ENCODE measurements at regions not wholly inside any gene's neighbourhood (a gene's known extent, or its start where the extent isn't known, plus 50 kb on each side); places are given as distances from the start of the nearest gene placed in this dataset.

DNA sequence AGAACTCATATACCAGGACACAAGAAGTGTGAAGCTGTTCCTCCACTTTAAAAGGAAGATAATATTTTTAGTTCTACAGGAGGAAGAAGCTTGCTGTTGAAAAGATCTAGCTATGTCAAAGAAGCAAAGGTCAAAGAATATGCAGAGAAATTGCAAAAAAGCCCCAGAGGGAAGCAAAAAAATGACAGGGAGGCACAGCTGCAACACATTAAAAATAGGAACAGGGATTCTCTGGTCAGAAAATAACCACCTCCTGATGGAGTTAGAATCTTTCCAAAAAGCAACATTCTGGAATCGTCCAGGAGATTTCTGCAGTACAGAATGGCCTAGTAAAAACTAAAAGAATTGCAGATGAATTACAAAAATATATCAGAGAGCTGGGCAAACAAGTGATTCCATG, 238.9 kb upstream of the PRMT6 start:
- Histone ChIP-seq H3K36me3 (ENCODE audit: control insufficient read depth in 1 of 2, insufficient read depth in 2 of 2, low read length in 2 of 2) (no peaks in the 10 kb centered on the region), H3K4me3 (ENCODE audit: low read depth in 1 of 2, low read length in 2 of 2) (no peak overlapping the region), H3K4me1 (ENCODE audit: control insufficient read depth in 1 of 2, insufficient read depth in 2 of 2, low read length in 2 of 2) (no peaks in the 10 kb centered on the region), H3K27ac (ENCODE audit: low read length) (no peak overlapping the region), H3K9me3 (ENCODE audit: control insufficient read depth in 1 of 2, low read length in 2 of 2) (peaks cover 0 to under 1% of the 10 kb centered on the region in 2 donors), H3K27me3 (ENCODE audit: low read depth, low read length) (no peaks in the 10 kb centered on the region)

DNA sequence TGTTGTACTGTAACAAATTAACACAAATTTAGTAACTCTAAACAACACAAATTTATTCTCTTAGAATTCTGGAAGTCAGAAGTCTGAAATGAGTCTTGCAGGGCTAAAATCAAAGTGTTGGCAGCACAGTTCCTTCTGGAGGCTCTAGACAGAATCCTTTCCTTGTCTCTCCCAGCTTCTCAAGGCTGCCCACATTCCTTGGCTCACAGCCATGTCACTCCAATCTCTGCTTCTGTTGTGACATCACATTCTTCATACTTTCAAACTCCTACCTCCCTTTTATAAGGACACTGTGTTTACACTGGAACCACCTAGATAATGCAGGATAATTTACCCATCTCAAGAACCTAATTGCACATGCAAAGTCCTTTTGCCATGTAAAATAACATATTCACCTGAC, 225.0 kb upstream of the PRMT6 start:
- H3K9me3 ChIP-seq (ENCODE audit: control insufficient read depth in 1 of 2, low read length in 2 of 2), result peaks cover 0 to 3% of the 10 kb centered on the region in 2 donors
- no peaks in the 10 kb centered on the region for H3K36me3 ChIP-seq (ENCODE audit: control insufficient read depth in 1 of 2, insufficient read depth in 2 of 2, low read length in 2 of 2)
- no peak overlapping the region for H3K4me3 ChIP-seq (ENCODE audit: low read depth in 1 of 2, low read length in 2 of 2)
- no peaks in the 10 kb centered on the region for H3K27me3 ChIP-seq (ENCODE audit: low read depth, low read length)
- no peaks in the 10 kb centered on the region for H3K4me1 ChIP-seq (ENCODE audit: control insufficient read depth in 1 of 2, insufficient read depth in 2 of 2, low read length in 2 of 2)
- no peak overlapping the region for H3K27ac ChIP-seq (ENCODE audit: low read length)

DNA sequence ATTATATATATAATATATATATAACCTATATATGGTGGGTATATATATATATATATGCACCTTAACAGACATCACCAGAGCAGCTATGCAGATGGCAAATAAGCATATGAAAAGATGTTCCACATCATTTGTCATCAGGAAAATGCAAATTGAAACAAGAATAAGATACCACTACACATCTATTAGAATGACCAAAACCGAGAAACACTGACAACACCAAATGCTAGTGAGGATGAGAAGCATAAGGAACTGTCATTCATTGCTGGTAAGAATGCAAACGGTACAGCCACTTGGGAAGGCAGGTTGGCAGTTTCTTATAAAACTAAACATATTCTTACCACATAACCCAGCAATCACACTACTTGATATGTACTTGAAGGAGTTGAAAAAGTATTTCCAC, 219.8 kb upstream of the PRMT6 start:
- no peaks in the 10 kb centered on the region for H3K27me3 ChIP-seq (ENCODE audit: low read depth, low read length)
- no peak overlapping the region for H3K4me3 ChIP-seq (ENCODE audit: low read depth in 1 of 2, low read length in 2 of 2)
- peaks cover 0 to 3% of the 10 kb centered on the region in 2 donors for H3K9me3 ChIP-seq (ENCODE audit: control insufficient read depth in 1 of 2, low read length in 2 of 2)
- no peaks in the 10 kb centered on the region for H3K4me1 ChIP-seq (ENCODE audit: control insufficient read depth in 1 of 2, insufficient read depth in 2 of 2, low read length in 2 of 2)
- no peak overlapping the region for H3K27ac ChIP-seq (ENCODE audit: low read length)
- H3K36me3 ChIP-seq (ENCODE audit: control insufficient read depth in 1 of 2, insufficient read depth in 2 of 2, low read length in 2 of 2), result no peaks in the 10 kb centered on the region

DNA sequence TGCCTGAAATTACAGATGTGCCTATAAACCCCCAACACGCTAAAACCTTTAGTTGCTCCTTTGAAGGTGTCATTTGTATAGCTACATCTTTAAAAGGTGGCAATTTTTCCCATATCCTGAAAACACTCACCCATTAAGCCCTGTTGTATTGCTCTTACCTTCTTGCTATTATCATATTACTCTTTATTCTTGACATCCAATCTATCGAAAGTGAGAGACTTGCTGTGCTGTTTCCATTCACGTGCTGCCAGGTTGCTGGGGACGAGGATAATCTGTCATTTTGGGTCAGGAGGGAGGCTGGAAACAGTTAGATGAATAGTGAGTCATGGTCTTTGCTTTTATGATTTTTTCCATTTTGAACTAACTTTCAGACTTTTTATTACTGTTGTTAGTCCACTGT, 213.0 kb upstream of the PRMT6 start:
- Histone ChIP-seq H3K27me3 (ENCODE audit: low read depth, low read length) (no peaks in the 10 kb centered on the region), H3K4me3 (ENCODE audit: low read depth in 1 of 2, low read length in 2 of 2) (no peak overlapping the region)

DNA sequence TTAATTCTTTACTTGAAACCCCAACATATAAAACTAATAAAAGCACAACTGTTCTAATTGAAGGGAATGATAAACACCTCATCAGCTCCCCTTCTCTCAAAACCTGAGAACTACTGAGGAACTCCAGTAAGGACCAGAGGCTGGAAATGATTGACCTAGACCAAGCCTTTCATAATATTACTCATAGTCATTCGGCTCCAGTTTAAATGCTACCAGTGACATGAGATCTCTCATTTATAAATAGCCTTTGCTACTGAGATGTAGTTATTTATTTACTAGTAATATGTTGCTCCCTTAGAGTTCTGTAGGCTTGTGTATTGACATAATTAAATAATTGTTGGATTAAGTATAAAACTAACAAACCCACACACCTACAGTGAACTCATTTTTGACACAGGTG, 209.8 kb upstream of the PRMT6 start:
- Histone ChIP-seq H3K27me3 (ENCODE audit: low read depth, low read length) (no peaks in the 10 kb centered on the region), H3K4me1 (ENCODE audit: control insufficient read depth in 1 of 2, insufficient read depth in 2 of 2, low read length in 2 of 2) (no peaks in the 10 kb centered on the region), H3K4me3 (ENCODE audit: low read depth in 1 of 2, low read length in 2 of 2) (no peak overlapping the region), H3K9me3 (ENCODE audit: control insufficient read depth in 1 of 2, low read length in 2 of 2) (no peaks in the 10 kb centered on the region), H3K27ac (ENCODE audit: low read length) (no peak overlapping the region), H3K36me3 (ENCODE audit: control insufficient read depth in 1 of 2, insufficient read depth in 2 of 2, low read length in 2 of 2) (no peaks in the 10 kb centered on the region)

More for the DNA sequence above, 213.0 kb upstream of the PRMT6 start:
- no peaks in the 10 kb centered on the region for H3K36me3 ChIP-seq (ENCODE audit: control insufficient read depth in 1 of 2, insufficient read depth in 2 of 2, low read length in 2 of 2)
- H3K9me3 ChIP-seq (ENCODE audit: control insufficient read depth in 1 of 2, low read length in 2 of 2), result peaks cover 0 to 3% of the 10 kb centered on the region in 2 donors
- H3K27ac ChIP-seq (ENCODE audit: low read length), result no peak overlapping the region
- H3K4me1 ChIP-seq (ENCODE audit: control insufficient read depth in 1 of 2, insufficient read depth in 2 of 2, low read length in 2 of 2), result no peaks in the 10 kb centered on the region

DNA sequence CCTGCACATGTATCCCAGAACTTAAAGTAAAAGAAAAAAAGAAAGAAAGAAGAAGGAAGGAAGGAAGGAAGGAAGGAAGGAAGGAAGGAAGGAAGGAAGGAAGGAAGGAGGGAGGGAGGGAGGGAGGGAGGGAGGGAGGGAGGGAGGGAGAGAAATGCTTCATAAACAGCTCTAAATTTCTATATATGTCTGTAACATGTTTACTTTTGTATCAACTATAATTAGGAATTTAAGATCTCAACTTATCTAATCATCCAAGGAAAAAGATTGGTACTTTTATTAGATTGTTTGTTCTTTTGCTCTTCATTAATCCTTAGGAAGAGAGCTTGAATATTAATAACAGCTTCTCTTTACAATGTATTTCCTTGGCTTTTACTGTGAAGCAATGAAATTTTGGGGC, 195.4 kb upstream of the PRMT6 start:
- H3K9me3 ChIP-seq (ENCODE audit: control insufficient read depth in 1 of 2, low read length in 2 of 2), result no peaks in the 10 kb centered on the region
- H3K4me1 ChIP-seq (ENCODE audit: control insufficient read depth in 1 of 2, insufficient read depth in 2 of 2, low read length in 2 of 2), result no peaks in the 10 kb centered on the region
- H3K27ac ChIP-seq (ENCODE audit: low read length), result no peak overlapping the region
- H3K36me3 ChIP-seq (ENCODE audit: control insufficient read depth in 1 of 2, insufficient read depth in 2 of 2, low read length in 2 of 2), result no peaks in the 10 kb centered on the region
- H3K27me3 ChIP-seq (ENCODE audit: low read depth, low read length), result no peaks in the 10 kb centered on the region
- no peak overlapping the region for H3K4me3 ChIP-seq (ENCODE audit: low read depth in 1 of 2, low read length in 2 of 2)

DNA sequence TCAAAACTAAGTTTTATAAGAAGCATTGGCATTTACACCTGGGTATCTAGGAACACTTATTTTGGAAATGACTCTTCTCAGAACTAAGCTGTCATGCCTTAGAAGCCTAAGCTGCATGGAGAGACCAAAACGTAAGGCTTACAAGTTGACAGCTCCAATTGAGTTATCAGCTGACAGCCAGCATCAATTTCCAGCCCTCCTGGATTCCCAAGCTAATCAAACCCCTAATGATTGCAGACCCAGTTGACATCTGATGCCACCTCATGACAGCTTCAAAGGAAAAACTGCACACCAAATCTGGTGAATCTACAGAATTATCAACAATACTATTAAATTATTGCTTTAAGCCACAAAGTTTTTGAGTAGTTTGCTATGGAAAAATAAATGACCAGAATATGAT, 187.6 kb upstream of the PRMT6 start:
- Histone ChIP-seq H3K36me3 (ENCODE audit: control insufficient read depth in 1 of 2, insufficient read depth in 2 of 2, low read length in 2 of 2) (no peaks in the 10 kb centered on the region), H3K9me3 (ENCODE audit: control insufficient read depth in 1 of 2, low read length in 2 of 2) (peaks cover 0 to 8% of the 10 kb centered on the region in 2 donors), H3K4me1 (ENCODE audit: control insufficient read depth in 1 of 2, insufficient read depth in 2 of 2, low read length in 2 of 2) (no peaks in the 10 kb centered on the region), H3K27ac (ENCODE audit: low read length) (no peak overlapping the region), H3K4me3 (ENCODE audit: low read depth in 1 of 2, low read length in 2 of 2) (no peak overlapping the region), H3K27me3 (ENCODE audit: low read depth, low read length) (no peaks in the 10 kb centered on the region)

DNA sequence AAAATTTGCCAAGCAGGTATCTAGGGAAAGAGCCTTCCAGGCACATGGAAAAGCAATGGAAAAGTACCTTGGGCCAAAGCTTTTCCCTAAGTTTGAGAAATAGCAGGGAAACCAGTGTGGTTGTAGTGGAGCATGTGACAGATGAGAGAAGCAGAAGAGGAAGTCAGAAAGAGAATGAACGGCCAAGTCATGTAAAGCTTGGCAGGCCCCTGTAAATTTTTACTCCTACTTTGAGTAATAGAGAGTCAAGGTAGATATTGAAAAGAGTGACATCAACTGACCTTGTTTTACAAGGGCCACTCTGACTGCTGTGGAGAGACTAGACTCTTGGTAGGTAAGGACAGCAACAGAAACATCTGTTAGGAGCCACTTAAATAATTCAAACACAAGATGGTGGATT, 180.9 kb upstream of the PRMT6 start:
- peaks cover 0 to 6% of the 10 kb centered on the region in 2 donors for H3K9me3 ChIP-seq (ENCODE audit: control insufficient read depth in 1 of 2, low read length in 2 of 2)
- H3K4me3 ChIP-seq (ENCODE audit: low read depth in 1 of 2, low read length in 2 of 2), result no peak overlapping the region
- H3K4me1 ChIP-seq (ENCODE audit: control insufficient read depth in 1 of 2, insufficient read depth in 2 of 2, low read length in 2 of 2), result peaks cover 0 to 4% of the 10 kb centered on the region in 2 donors
- H3K27me3 ChIP-seq (ENCODE audit: low read depth, low read length), result no peaks in the 10 kb centered on the region
- no peak overlapping the region for H3K27ac ChIP-seq (ENCODE audit: low read length)
- no peaks in the 10 kb centered on the region for H3K36me3 ChIP-seq (ENCODE audit: control insufficient read depth in 1 of 2, insufficient read depth in 2 of 2, low read length in 2 of 2)

DNA sequence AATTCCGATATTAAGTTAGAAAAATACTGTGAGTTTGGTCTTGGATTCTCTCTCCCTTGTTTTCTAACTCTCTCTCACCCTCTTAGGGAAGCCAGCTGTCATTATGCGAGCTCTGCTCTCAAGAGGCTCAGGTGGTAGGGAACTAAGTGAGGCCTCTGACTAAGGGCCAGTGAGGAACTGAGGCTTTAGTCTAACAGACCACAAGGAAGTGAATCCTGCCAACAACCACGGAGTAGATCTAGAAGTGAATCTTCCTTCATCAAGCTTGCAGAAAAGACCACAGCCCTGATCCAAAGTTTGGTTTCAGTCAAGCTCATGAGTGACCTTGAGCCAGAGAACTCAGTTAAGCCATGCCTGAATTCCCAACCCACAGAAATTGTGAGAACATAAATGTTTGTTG, 180.1 kb upstream of the PRMT6 start:
- Histone ChIP-seq H3K9me3 (ENCODE audit: control insufficient read depth in 1 of 2, low read length in 2 of 2) (peaks cover 0 to 3% of the 10 kb centered on the region in 2 donors), H3K36me3 (ENCODE audit: control insufficient read depth in 1 of 2, insufficient read depth in 2 of 2, low read length in 2 of 2) (no peaks in the 10 kb centered on the region), H3K27me3 (ENCODE audit: low read depth, low read length) (no peaks in the 10 kb centered on the region), H3K27ac (ENCODE audit: low read length) (no peak overlapping the region), H3K4me3 (ENCODE audit: low read depth in 1 of 2, low read length in 2 of 2) (no peak overlapping the region), H3K4me1 (ENCODE audit: control insufficient read depth in 1 of 2, insufficient read depth in 2 of 2, low read length in 2 of 2) (peaks cover 0 to 4% of the 10 kb centered on the region in 2 donors)

DNA sequence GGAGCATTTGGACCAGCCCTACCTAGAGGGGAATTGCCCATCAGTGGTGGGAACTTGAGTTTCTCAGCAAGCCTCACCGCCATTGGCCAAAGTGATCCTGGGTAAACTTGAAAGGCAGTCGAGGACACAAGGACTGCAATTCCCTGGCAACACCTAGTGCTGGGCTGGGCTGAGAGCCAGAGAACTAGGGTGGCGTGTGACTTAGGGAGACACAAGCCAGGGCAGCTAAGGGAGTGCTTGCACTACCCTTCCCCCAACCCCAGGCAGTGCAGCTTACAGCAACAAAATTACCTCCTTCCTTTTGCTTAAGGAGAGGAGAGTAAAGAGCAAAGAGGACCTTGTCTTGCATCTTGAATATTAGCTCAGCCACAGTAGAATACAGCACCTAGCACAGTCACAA, 176.9 kb upstream of the PRMT6 start:
- Histone ChIP-seq H3K9me3 (ENCODE audit: control insufficient read depth in 1 of 2, low read length in 2 of 2) (no peaks in the 10 kb centered on the region), H3K4me3 (ENCODE audit: low read depth in 1 of 2, low read length in 2 of 2) (no peak overlapping the region), H3K27ac (ENCODE audit: low read length) (no peak overlapping the region), H3K27me3 (ENCODE audit: low read depth, low read length) (no peaks in the 10 kb centered on the region), H3K36me3 (ENCODE audit: control insufficient read depth in 1 of 2, insufficient read depth in 2 of 2, low read length in 2 of 2) (no peaks in the 10 kb centered on the region), H3K4me1 (ENCODE audit: control insufficient read depth in 1 of 2, insufficient read depth in 2 of 2, low read length in 2 of 2) (peaks cover 0 to 4% of the 10 kb centered on the region in 2 donors)

DNA sequence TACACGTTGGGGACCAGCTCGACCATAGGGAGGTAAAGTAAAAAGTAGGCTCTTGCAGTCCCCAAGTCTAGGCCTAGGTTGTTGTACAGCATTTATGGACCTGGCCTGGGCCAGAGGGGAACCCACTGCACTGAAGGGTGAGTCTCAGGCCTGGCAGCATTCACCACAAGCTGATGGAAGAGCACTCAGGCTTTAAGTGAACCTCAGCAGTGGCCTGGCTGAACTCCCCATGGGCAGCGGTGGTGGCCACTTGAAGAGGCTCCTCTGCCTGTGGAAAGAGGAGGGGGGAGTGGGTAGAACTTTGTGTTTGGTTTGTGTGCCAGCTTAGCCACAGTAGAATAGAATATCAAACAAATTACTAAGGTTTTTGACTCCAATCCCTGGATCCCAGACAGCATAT, 176.2 kb upstream of the PRMT6 start:
- H3K27ac ChIP-seq (ENCODE audit: low read length), result no peak overlapping the region
- no peaks in the 10 kb centered on the region for H3K9me3 ChIP-seq (ENCODE audit: control insufficient read depth in 1 of 2, low read length in 2 of 2)

DNA sequence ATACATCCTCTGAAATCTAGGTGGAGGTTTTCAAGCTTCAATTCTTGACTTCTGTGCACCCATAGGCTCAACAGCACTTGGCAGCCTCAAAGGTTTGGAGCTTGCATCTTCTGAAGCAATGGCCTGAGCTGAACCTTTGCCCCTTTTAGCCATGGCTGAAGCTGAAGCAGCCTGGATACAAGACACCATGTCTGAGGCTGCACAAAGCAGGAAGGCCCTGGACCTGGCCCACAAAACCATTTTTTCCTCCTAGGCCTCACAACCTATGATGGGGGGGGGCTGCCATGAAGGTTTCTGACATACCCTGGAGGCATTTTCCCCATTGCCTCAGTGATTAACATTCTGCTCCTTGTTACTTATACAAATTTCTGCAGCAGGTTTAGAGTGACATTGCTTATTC, 173.3 kb upstream of the PRMT6 start:
- no peaks in the 10 kb centered on the region for H3K36me3 ChIP-seq (ENCODE audit: control insufficient read depth in 1 of 2, insufficient read depth in 2 of 2, low read length in 2 of 2)
- no peak overlapping the region for H3K27ac ChIP-seq (ENCODE audit: low read length)
- peaks cover 0 to 4% of the 10 kb centered on the region in 2 donors for H3K4me1 ChIP-seq (ENCODE audit: control insufficient read depth in 1 of 2, insufficient read depth in 2 of 2, low read length in 2 of 2)
- H3K4me3 ChIP-seq (ENCODE audit: low read depth in 1 of 2, low read length in 2 of 2), result no peak overlapping the region
- H3K9me3 ChIP-seq (ENCODE audit: control insufficient read depth in 1 of 2, low read length in 2 of 2), result no peaks in the 10 kb centered on the region
- H3K27me3 ChIP-seq (ENCODE audit: low read depth, low read length), result no peaks in the 10 kb centered on the region

More for the DNA sequence above, 176.2 kb upstream of the PRMT6 start:
- Histone ChIP-seq H3K4me1 (ENCODE audit: control insufficient read depth in 1 of 2, insufficient read depth in 2 of 2, low read length in 2 of 2) (peaks cover 0 to 4% of the 10 kb centered on the region in 2 donors), H3K4me3 (ENCODE audit: low read depth in 1 of 2, low read length in 2 of 2) (no peak overlapping the region), H3K36me3 (ENCODE audit: control insufficient read depth in 1 of 2, insufficient read depth in 2 of 2, low read length in 2 of 2) (no peaks in the 10 kb centered on the region), H3K27me3 (ENCODE audit: low read depth, low read length) (no peaks in the 10 kb centered on the region)
